HFF-Myc (cell line): ENCODE measurements at regions not wholly inside any gene's neighbourhood (a gene's known extent, or its start where the extent isn't known, plus 50 kb on each side); places are given as distances from the start of the nearest gene placed in this dataset.

ENCODE experiments used
- DNase-seq: peaks from one replicate; pipeline ENCODE4 v3.0.0-alpha.2; 2011; ENCODE audit warnings: low read depth; ENCODE audit errors: extremely low read depth
- H3K4me3 ChIP-seq: replicated peaks from 2 replicates; pipeline ENCODE4 v1.5.1; 2011; ENCODE audit warnings: low read depth, mild to moderate bottlenecking, control low read depth, low read length
- CTCF ChIP-seq: IDR thresholded peaks from 2 replicates; pipeline ENCODE4 v1.5.1; 2012; ENCODE audit warnings: mild to moderate bottlenecking, low read depth, low read length, control low read depth; ENCODE audit errors: missing control alignments

- no peak overlapping the region for H3K4me3 ChIP-seq
- no peak for DNase-seq
- TF ChIP-seq CTCF = no peak
These were observed 52.4 kb upstream of the WDR26 start for GRCh38 chr1:224486801-224487583.

- DNase-seq = no peak
- no peak for TF ChIP-seq CTCF
These were observed 54.4 kb upstream of the WDR26 start for GRCh38 chr1:224488806-224489499.

GRCh38 chr1:224489534-224490365 is 55.2 kb upstream of the WDR26 start:
- no peak for TF ChIP-seq CTCF
- no peak overlapping the region for H3K4me3 ChIP-seq
- no peak for DNase-seq

More at GRCh38 chr1:224488806-224489499, 54.4 kb upstream of the WDR26 start:
- no peak overlapping the region for H3K4me3 ChIP-seq

- TF ChIP-seq CTCF = no peak
- no peak for DNase-seq
- H3K4me3 ChIP-seq = no peak overlapping the region
These were observed 56.2 kb upstream of the WDR26 start for GRCh38 chr1:224490549-224491537.

- TF ChIP-seq CTCF = no peak
- H3K4me3 ChIP-seq = no peak overlapping the region
- no peak for DNase-seq
These were observed 57.4 kb upstream of the WDR26 start for GRCh38 chr1:224492015-224492414.

- no peak for DNase-seq
- TF ChIP-seq CTCF = no peak
- no peak overlapping the region for H3K4me3 ChIP-seq
These were observed 58.0 kb upstream of the WDR26 start for GRCh38 chr1:224492632-224493031.
